ENCODE measurements at regions not wholly inside any gene's neighbourhood (a gene's known extent, or its start where the extent isn't known, plus 50 kb on each side); places are given as distances from the start of the nearest gene placed in this dataset.

DNA sequence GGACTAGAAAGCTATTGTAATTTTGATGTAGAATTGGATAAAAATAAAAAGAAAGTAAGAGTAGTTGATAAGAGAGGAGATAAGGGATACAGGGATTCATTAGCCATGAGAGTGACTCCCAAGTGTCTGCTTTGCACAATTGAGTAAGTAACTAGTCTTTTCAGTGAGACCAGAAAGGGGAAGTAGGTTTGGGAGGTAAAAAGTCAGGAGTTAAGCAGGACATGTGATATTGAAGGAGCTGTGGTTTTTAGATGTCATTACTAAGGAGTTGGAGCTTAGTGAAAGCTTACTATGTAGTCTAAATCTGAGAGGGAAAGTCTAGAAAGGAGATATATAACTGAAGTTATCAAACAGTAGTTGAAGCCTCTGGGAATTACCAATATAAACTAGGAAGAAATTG, 93.4 kb downstream of the SLC5A7 start:
- TF ChIP-seq, protein P1, sequence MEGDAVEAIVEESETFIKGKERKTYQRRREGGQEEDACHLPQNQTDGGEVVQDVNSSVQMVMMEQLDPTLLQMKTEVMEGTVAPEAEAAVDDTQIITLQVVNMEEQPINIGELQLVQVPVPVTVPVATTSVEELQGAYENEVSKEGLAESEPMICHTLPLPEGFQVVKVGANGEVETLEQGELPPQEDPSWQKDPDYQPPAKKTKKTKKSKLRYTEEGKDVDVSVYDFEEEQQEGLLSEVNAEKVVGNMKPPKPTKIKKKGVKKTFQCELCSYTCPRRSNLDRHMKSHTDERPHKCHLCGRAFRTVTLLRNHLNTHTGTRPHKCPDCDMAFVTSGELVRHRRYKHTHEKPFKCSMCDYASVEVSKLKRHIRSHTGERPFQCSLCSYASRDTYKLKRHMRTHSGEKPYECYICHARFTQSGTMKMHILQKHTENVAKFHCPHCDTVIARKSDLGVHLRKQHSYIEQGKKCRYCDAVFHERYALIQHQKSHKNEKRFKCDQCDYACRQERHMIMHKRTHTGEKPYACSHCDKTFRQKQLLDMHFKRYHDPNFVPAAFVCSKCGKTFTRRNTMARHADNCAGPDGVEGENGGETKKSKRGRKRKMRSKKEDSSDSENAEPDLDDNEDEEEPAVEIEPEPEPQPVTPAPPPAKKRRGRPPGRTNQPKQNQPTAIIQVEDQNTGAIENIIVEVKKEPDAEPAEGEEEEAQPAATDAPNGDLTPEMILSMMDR (IDR thresholded peaks at IDR 0.05; ENCODE audit: low read depth, low read length): no peak
- TF ChIP-seq EZH2phosphoT487 (IDR thresholded peaks at IDR 0.05; ENCODE audit: low read depth): no peak
